Dedifferentiated amniotic fluid mesenchymal stem cell (primary cell): ENCODE measurements at regions not wholly inside any gene's neighbourhood (a gene's known extent, or its start where the extent isn't known, plus 50 kb on each side); places are given as distances from the start of the nearest gene placed in this dataset.
A peak's percentile ranks its signal among the peaks of the same experiment; 100 is the strongest.
"Not testable (repeated sequence)": the region's sequence is repeated elsewhere in the genome, so short reads cannot be mapped to it uniquely, and the experiment has no call there.

Source experiments
- DNase-seq: peaks from one replicate; pipeline ENCODE4 v3.0.0-alpha.2; 2016; ENCODE audit errors: extremely low spot score

GRCh38 chr7:47089461-47089860, 492.4 kb downstream of the TNS3 start:
- DNase-seq = no peak

GRCh38 chr7:47089068-47089417, 492.9 kb downstream of the TNS3 start:
- no peak for DNase-seq

- peak; percentile 68 for DNase-seq
Observed at GRCh38 chr7:47088329-47089067, 493.4 kb downstream of the TNS3 start.

- DNase-seq = no peak
Observed at GRCh38 chr7:47087866-47088265, 494.0 kb downstream of the TNS3 start.

- no peak for DNase-seq
Observed at GRCh38 chr7:47085491-47086275, 496.2 kb downstream of the TNS3 start.

GRCh38 chr7:47083476-47084250, 498.2 kb downstream of the TNS3 start:
- DNase-seq = no peak

- DNase-seq = no peak
Observed at GRCh38 chr7:47080816-47081215, 501.1 kb downstream of the TNS3 start.

- DNase-seq = no peak
Observed at GRCh38 chr7:47078241-47078640, 503.7 kb downstream of the TNS3 start.

GRCh38 chr7:47074702-47075153, 507.2 kb downstream of the TNS3 start:
- no peak for DNase-seq

- DNase-seq = no peak
Observed at GRCh38 chr7:47073284-47073683, 508.6 kb downstream of the TNS3 start.

- DNase-seq = no peak
Observed at GRCh38 chr7:47071866-47072265, 510.0 kb downstream of the TNS3 start.

GRCh38 chr7:47069385-47070076, 512.4 kb downstream of the TNS3 start:
- DNase-seq = no peak

GRCh38 chr7:47066976-47067614, 514.8 kb downstream of the TNS3 start:
- no peak for DNase-seq

- no peak for DNase-seq
Observed at GRCh38 chr7:47056731-47057130, 525.2 kb downstream of the TNS3 start.

- DNase-seq = not testable (repeated sequence)
Observed at GRCh38 chr7:47052541-47053208, 529.2 kb downstream of the TNS3 start.

GRCh38 chr7:47049234-47049774, 532.6 kb downstream of the TNS3 start:
- no peak for DNase-seq

- DNase-seq = no peak
Observed at GRCh38 chr7:47047384-47047783, 534.5 kb downstream of the TNS3 start.

- DNase-seq = no peak
Observed at GRCh38 chr7:47046949-47047348, 535.0 kb downstream of the TNS3 start.

GRCh38 chr7:47045207-47046051, 536.5 kb downstream of the TNS3 start:
- DNase-seq = no peak

- DNase-seq = no peak
Observed at GRCh38 chr7:47044625-47045024, 537.3 kb downstream of the TNS3 start.
